ENCODE measurements at regions not wholly inside any gene's neighbourhood (a gene's known extent, or its start where the extent isn't known, plus 50 kb on each side); places are given as distances from the start of the nearest gene placed in this dataset.

- TF ChIP-seq CTCF (IDR thresholded peaks at IDR 0.05; ENCODE audit: low read depth, low read length, missing input control) (no peak), MAX (IDR thresholded peaks at IDR 0.05) (no peak), ZBTB33 (IDR thresholded peaks at IDR 0.05) (no peak), RAD21 (IDR thresholded peaks at IDR 0.05) (no peak), EGR1 (IDR thresholded peaks at IDR 0.05; ENCODE audit: low read depth in 2 of 2) (no peak), RXRA (IDR thresholded peaks at IDR 0.05) (no peak), TAF1 (conservative IDR thresholded peaks at IDR 0.05) (no peak), YY1 (IDR thresholded peaks at IDR 0.05) (no peak), JUND (IDR thresholded peaks at IDR 0.05) (no peak)
Measured at GRCh38 chr22:34886812-34887211, 179.1 kb upstream of the ISX start.
